Body of pancreas (tissue), 4 donors: ENCODE measurements at regions not wholly inside any gene's neighbourhood (a gene's known extent, or its start where the extent isn't known, plus 50 kb on each side); places are given as distances from the start of the nearest gene placed in this dataset.

Experiments
- POLR2A ChIP-seq, 3 donors: fragments of 450-650 bp; IDR thresholded peaks; one replicate each; pipeline ENCODE4 v1.6.1; 2016; ENCODE audit warnings: antibody characterized with exemption in 3 of 3, mild to moderate bottlenecking in 2 of 3
- TF ChIP-seq, protein P1 (sequence below), 7 experiments: fragments of 450-650 bp in 4 of 7; fragments of 200-600 bp in 3 of 7; sonication (generic) in 3 of 7; IDR thresholded peaks; one replicate each; pipeline ENCODE4 v1.5.1; 2016 to 2019; ENCODE audit warnings: antibody characterized with exemption in 7 of 7

DNA sequence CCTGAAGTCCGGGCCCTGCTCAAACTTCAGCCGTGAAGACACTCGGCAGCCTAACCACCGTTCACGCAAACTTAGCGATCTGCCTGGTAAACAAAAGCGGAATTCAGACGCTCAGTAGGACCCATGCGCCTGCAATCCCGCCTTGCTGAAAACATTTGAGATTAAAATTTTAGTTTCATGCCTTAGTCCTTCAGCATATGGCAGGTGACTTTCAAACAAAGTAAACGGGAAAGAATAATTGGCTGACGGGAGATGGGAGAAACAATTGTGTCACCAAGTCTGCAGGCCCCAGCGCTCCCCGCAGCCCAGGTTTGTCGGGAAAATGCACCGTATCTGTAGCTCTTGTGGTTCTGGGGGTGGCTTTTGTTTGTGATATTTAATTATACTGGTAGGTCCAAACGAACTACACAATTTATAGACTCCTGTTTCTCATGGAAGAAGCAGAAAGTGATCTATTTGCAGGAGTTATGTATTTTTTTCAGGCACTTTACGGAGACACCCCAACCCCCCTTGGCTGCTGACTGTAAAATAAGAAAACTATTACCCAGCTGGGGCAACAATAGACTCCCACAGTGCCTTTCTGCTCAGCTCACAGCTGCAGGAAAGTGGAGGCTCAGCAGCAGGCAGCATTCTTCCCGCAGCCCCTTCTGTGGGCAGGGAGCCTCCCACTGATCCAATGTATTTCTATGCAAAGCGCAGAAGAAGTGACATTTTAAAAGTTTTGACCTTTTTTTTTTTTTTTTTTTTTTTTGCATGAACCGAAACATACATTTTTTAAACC is 94.8 kb downstream of the SOX1 start:
- TF ChIP-seq, protein P1, sequence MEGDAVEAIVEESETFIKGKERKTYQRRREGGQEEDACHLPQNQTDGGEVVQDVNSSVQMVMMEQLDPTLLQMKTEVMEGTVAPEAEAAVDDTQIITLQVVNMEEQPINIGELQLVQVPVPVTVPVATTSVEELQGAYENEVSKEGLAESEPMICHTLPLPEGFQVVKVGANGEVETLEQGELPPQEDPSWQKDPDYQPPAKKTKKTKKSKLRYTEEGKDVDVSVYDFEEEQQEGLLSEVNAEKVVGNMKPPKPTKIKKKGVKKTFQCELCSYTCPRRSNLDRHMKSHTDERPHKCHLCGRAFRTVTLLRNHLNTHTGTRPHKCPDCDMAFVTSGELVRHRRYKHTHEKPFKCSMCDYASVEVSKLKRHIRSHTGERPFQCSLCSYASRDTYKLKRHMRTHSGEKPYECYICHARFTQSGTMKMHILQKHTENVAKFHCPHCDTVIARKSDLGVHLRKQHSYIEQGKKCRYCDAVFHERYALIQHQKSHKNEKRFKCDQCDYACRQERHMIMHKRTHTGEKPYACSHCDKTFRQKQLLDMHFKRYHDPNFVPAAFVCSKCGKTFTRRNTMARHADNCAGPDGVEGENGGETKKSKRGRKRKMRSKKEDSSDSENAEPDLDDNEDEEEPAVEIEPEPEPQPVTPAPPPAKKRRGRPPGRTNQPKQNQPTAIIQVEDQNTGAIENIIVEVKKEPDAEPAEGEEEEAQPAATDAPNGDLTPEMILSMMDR (IDR thresholded peaks at IDR 0.05) = no peak
- TF ChIP-seq POLR2A (IDR thresholded peaks at IDR 0.05) = no peak
